HUES64 (cell line): ENCODE measurements at regions not wholly inside any gene's neighbourhood (a gene's known extent, or its start where the extent isn't known, plus 50 kb on each side); places are given as distances from the start of the nearest gene placed in this dataset.

ENCODE experiments used
- H3K27ac ChIP-seq: 2 replicates; pipeline ENCODE4 v1.7.0; 2013; ENCODE audit warnings: low read depth, low read length, inconsistent platforms
- H3K27me3 ChIP-seq: 2 replicates; pipeline ENCODE4 v1.6.1; 2013; ENCODE audit warnings: mild to moderate bottlenecking, low read length; ENCODE audit not compliant: insufficient read depth
- H3K36me3 ChIP-seq: 2 replicates; pipeline ENCODE4 v1.6.1; 2013; ENCODE audit warnings: mild to moderate bottlenecking, low read length; ENCODE audit not compliant: insufficient read depth
- H3K4me1 ChIP-seq: 2 replicates; pipeline ENCODE4 v1.6.1; 2013; ENCODE audit warnings: mild to moderate bottlenecking, low read length, moderate library complexity; ENCODE audit not compliant: insufficient read depth
- H3K4me3 ChIP-seq: 2 replicates; pipeline ENCODE4 v1.5.1; 2013; ENCODE audit warnings: mild to moderate bottlenecking, low read length, moderate library complexity
- H3K9ac ChIP-seq: 2 replicates; pipeline ENCODE4 v1.6.1; 2013; ENCODE audit warnings: mild to moderate bottlenecking, low read depth, low read length
- H3K9me3 ChIP-seq: 2 replicates; pipeline ENCODE4 v1.6.1; 2013; ENCODE audit warnings: low read depth, low read length; ENCODE audit not compliant: insufficient read depth
- WGBS: fragments of 150-250, 120-280 bp; methylation state at CpG from one replicate; pipeline ENCODE4 v1.1.7; 2013; ENCODE audit warnings: missing lambda C conversion rate; 5-methylcytosine and 5-hydroxymethylcytosine counted together

- Histone ChIP-seq H3K27me3 (no peaks in the 10 kb centered on the region), H3K9me3 (no peaks in the 10 kb centered on the region), H3K27ac (no peak overlapping the region), H3K4me3 (no peak overlapping the region), H3K36me3 (no peaks in the 10 kb centered on the region), H3K4me1 (no peaks in the 10 kb centered on the region), H3K9ac (no peak overlapping the region)
- WGBS, result 95% methylated on average over 1 of the region's 1 CpG
Measured at GRCh38 chr6:10203651-10204050, 211.2 kb downstream of the TFAP2A start.

- H3K4me1 ChIP-seq, result no peaks in the 10 kb centered on the region
- 95% methylated on average over 3 of the region's 3 CpGs for WGBS
- no peaks in the 10 kb centered on the region for H3K36me3 ChIP-seq
- H3K27me3 ChIP-seq, result no peaks in the 10 kb centered on the region
- H3K9me3 ChIP-seq, result no peaks in the 10 kb centered on the region
- no peak overlapping the region for H3K9ac ChIP-seq
- no peak overlapping the region for H3K27ac ChIP-seq
- H3K4me3 ChIP-seq, result no peak overlapping the region
Measured at GRCh38 chr6:10202581-10202980, 212.3 kb downstream of the TFAP2A start.

- Histone ChIP-seq H3K36me3 (no peaks in the 10 kb centered on the region), H3K9ac (no peak overlapping the region), H3K9me3 (no peaks in the 10 kb centered on the region), H3K27ac (no peak overlapping the region), H3K4me1 (no peaks in the 10 kb centered on the region), H3K27me3 (no peaks in the 10 kb centered on the region), H3K4me3 (no peak overlapping the region)
- WGBS, result 80% methylated on average over 8 of the region's 8 CpGs
Measured at GRCh38 chr6:10201606-10202510, 213.0 kb downstream of the TFAP2A start.

- 94% methylated on average over 5 of the region's 5 CpGs for WGBS
- Histone ChIP-seq H3K9ac (no peak overlapping the region), H3K27me3 (no peaks in the 10 kb centered on the region), H3K9me3 (no peaks in the 10 kb centered on the region), H3K4me3 (no peak overlapping the region), H3K27ac (no peak overlapping the region), H3K4me1 (no peaks in the 10 kb centered on the region), H3K36me3 (no peaks in the 10 kb centered on the region)
Measured at GRCh38 chr6:10196090-10196489, 218.8 kb downstream of the TFAP2A start.

GRCh38 chr6:10194816-10195672, 219.8 kb downstream of the TFAP2A start:
- Histone ChIP-seq H3K4me3 (no peak overlapping the region), H3K27me3 (no peaks in the 10 kb centered on the region), H3K27ac (no peak overlapping the region), H3K9me3 (no peaks in the 10 kb centered on the region), H3K36me3 (no peaks in the 10 kb centered on the region), H3K4me1 (no peaks in the 10 kb centered on the region), H3K9ac (no peak overlapping the region)
- WGBS, result 93% methylated on average over 5 of the region's 5 CpGs

- no peak overlapping the region for H3K9ac ChIP-seq
- no peaks in the 10 kb centered on the region for H3K36me3 ChIP-seq
- no peaks in the 10 kb centered on the region for H3K9me3 ChIP-seq
- 90% methylated on average over 4 of the region's 4 CpGs for WGBS
- H3K27ac ChIP-seq, result no peak overlapping the region
- no peaks in the 10 kb centered on the region for H3K27me3 ChIP-seq
- H3K4me3 ChIP-seq, result no peak overlapping the region
- no peaks in the 10 kb centered on the region for H3K4me1 ChIP-seq
Measured at GRCh38 chr6:10193321-10193720, 221.6 kb downstream of the TFAP2A start.

- no peak overlapping the region for H3K27ac ChIP-seq
- no peaks in the 10 kb centered on the region for H3K4me1 ChIP-seq
- no peak overlapping the region for H3K4me3 ChIP-seq
- H3K27me3 ChIP-seq, result no peaks in the 10 kb centered on the region
- no peak overlapping the region for H3K9ac ChIP-seq
- H3K9me3 ChIP-seq, result no peaks in the 10 kb centered on the region
- 78% methylated on average over 3 of the region's 3 CpGs for WGBS
- no peaks in the 10 kb centered on the region for H3K36me3 ChIP-seq
Measured at GRCh38 chr6:10190042-10190441, 224.8 kb downstream of the TFAP2A start.

- H3K4me1 ChIP-seq, result no peaks in the 10 kb centered on the region
- WGBS, result 91% methylated on average over 4 of the region's 4 CpGs
Measured at GRCh38 chr6:10184371-10185227, 230.3 kb downstream of the TFAP2A start.

GRCh38 chr6:10180138-10181074, 234.5 kb downstream of the TFAP2A start:
- Histone ChIP-seq H3K4me1 (no peaks in the 10 kb centered on the region), H3K4me3 (no peak overlapping the region), H3K9ac (no peak overlapping the region), H3K36me3 (no peaks in the 10 kb centered on the region), H3K9me3 (no peaks in the 10 kb centered on the region), H3K27me3 (no peaks in the 10 kb centered on the region), H3K27ac (no peak overlapping the region)
- 90% methylated on average over 14 of the region's 14 CpGs for WGBS

More at GRCh38 chr6:10184371-10185227, 230.3 kb downstream of the TFAP2A start:
- Histone ChIP-seq H3K9ac (no peak overlapping the region), H3K9me3 (no peaks in the 10 kb centered on the region), H3K27ac (no peak overlapping the region), H3K36me3 (no peaks in the 10 kb centered on the region), H3K4me3 (no peak overlapping the region), H3K27me3 (no peaks in the 10 kb centered on the region)

GRCh38 chr6:10177704-10178103, 237.2 kb downstream of the TFAP2A start:
- Histone ChIP-seq H3K36me3 (no peaks in the 10 kb centered on the region), H3K4me3 (no peak overlapping the region), H3K4me1 (no peaks in the 10 kb centered on the region), H3K9me3 (no peaks in the 10 kb centered on the region), H3K27ac (no peak overlapping the region), H3K27me3 (no peaks in the 10 kb centered on the region), H3K9ac (no peak overlapping the region)
